ENCODE measurements at regions not wholly inside any gene's neighbourhood (a gene's known extent, or its start where the extent isn't known, plus 50 kb on each side); places are given as distances from the start of the nearest gene placed in this dataset.
A peak's percentile ranks its signal among the peaks of the same experiment; 100 is the strongest.
"Not testable (repeated sequence)": the region's sequence is repeated elsewhere in the genome, so short reads cannot be mapped to it uniquely, and the experiment has no call there.

- no peaks in the 10 kb centered on the region for H3K36me3 Mint-ChIP-seq (ENCODE audit: low read depth)
- no peak overlapping the region for H3K4me3 Mint-ChIP-seq
- intact Hi-C loops (cut with micrococcal nuclease), result loop anchor here (2.0 kb wide), 1 partner anchor 479 kb away; no protein-coding TSS in a partner anchor
- CTCF ChIA-PET, result no interaction called here
- no peaks in the 10 kb centered on the region for H3K27me3 Mint-ChIP-seq (ENCODE audit: low read depth)
- H3K4me1 Mint-ChIP-seq (ENCODE audit: low read depth), result peaks cover 3% of the 10 kb centered on the region
- DNase-seq, result no peak
- no peak overlapping the region for H3K27ac Mint-ChIP-seq
- H3K9me3 Mint-ChIP-seq, result peaks cover 5% of the 10 kb centered on the region
These were observed 244.6 kb upstream of the MDGA2 start for GRCh38 chr14:47919997-47920396.

GRCh38 chr14:47919334-47919846 is 244.0 kb upstream of the MDGA2 start:
- intact Hi-C loops (cut with micrococcal nuclease), result loop anchor here (2.0 kb wide), 1 partner anchor 479 kb away; no protein-coding TSS in a partner anchor
- H3K27me3 Mint-ChIP-seq (ENCODE audit: low read depth), result no peaks in the 10 kb centered on the region
- H3K4me3 Mint-ChIP-seq, result no peak overlapping the region
- H3K9me3 Mint-ChIP-seq, result peaks cover 5% of the 10 kb centered on the region
- CTCF ChIA-PET, result no interaction called here
- H3K27ac Mint-ChIP-seq, result no peak overlapping the region
- no peak for DNase-seq
- peaks cover 3% of the 10 kb centered on the region for H3K4me1 Mint-ChIP-seq (ENCODE audit: low read depth)
- H3K36me3 Mint-ChIP-seq (ENCODE audit: low read depth), result no peaks in the 10 kb centered on the region

- DNase-seq, result peak; percentile 25
- H3K27ac Mint-ChIP-seq, result no peak overlapping the region
- no peaks in the 10 kb centered on the region for H3K27me3 Mint-ChIP-seq (ENCODE audit: low read depth)
- CTCF ChIA-PET, result interaction anchor here (0.7 kb wide), 1 partner anchor 75 kb away, joined by 4 read pairs; no protein-coding TSS in a partner anchor
- no peaks in the 10 kb centered on the region for H3K9me3 Mint-ChIP-seq
- H3K36me3 Mint-ChIP-seq (ENCODE audit: low read depth), result no peaks in the 10 kb centered on the region
- H3K4me1 Mint-ChIP-seq (ENCODE audit: low read depth), result peaks cover 3% of the 10 kb centered on the region
- intact Hi-C loops (cut with micrococcal nuclease), result no loop called here
- H3K4me3 Mint-ChIP-seq, result no peak overlapping the region
These were observed 242.0 kb upstream of the MDGA2 start for GRCh38 chr14:47917344-47917954.

GRCh38 chr14:47901141-47901540 is 225.7 kb upstream of the MDGA2 start:
- H3K36me3 Mint-ChIP-seq (ENCODE audit: low read depth); intact Hi-C loops (cut with micrococcal nuclease); DNase-seq; H3K9me3 Mint-ChIP-seq; H3K27me3 Mint-ChIP-seq (ENCODE audit: low read depth); H3K4me3 Mint-ChIP-seq; H3K4me1 Mint-ChIP-seq (ENCODE audit: low read depth); H3K27ac Mint-ChIP-seq: not testable (repeated sequence)
- CTCF ChIA-PET, result interaction anchor here (0.5 kb wide), 1 partner anchor 1011 kb away, joined by 3 read pairs; no protein-coding TSS in a partner anchor

GRCh38 chr14:47899685-47900084 is 224.3 kb upstream of the MDGA2 start:
- no peak overlapping the region for H3K4me3 Mint-ChIP-seq

GRCh38 chr14:47874350-47874749 is 198.9 kb upstream of the MDGA2 start:
- Mint-ChIP-seq H3K27ac (no peak overlapping the region), H3K4me3 (no peak overlapping the region), H3K9me3 (peaks cover 3% of the 10 kb centered on the region), H3K36me3 (ENCODE audit: low read depth) (no peaks in the 10 kb centered on the region), H3K4me1 (ENCODE audit: low read depth) (no peaks in the 10 kb centered on the region), H3K27me3 (ENCODE audit: low read depth) (no peaks in the 10 kb centered on the region)
- intact Hi-C loops (cut with micrococcal nuclease), result no loop called here
- CTCF ChIA-PET, result no interaction called here
- DNase-seq, result no peak

More at GRCh38 chr14:47899685-47900084, 224.3 kb upstream of the MDGA2 start:
- Mint-ChIP-seq H3K27me3 (ENCODE audit: low read depth) (no peaks in the 10 kb centered on the region), H3K27ac (no peak overlapping the region), H3K4me1 (ENCODE audit: low read depth) (no peaks in the 10 kb centered on the region), H3K36me3 (ENCODE audit: low read depth) (no peaks in the 10 kb centered on the region), H3K9me3 (peaks cover 4% of the 10 kb centered on the region)
- intact Hi-C loops (cut with micrococcal nuclease), result no loop called here
- no peak for DNase-seq
- CTCF ChIA-PET, result no interaction called here

GRCh38 chr14:47872588-47872987 is 197.2 kb upstream of the MDGA2 start:
- no peak for DNase-seq
- Mint-ChIP-seq H3K4me1 (ENCODE audit: low read depth) (no peaks in the 10 kb centered on the region), H3K27me3 (ENCODE audit: low read depth) (no peaks in the 10 kb centered on the region), H3K4me3 (no peak overlapping the region), H3K27ac (no peak overlapping the region), H3K9me3 (no peaks in the 10 kb centered on the region), H3K36me3 (ENCODE audit: low read depth) (no peaks in the 10 kb centered on the region)
- CTCF ChIA-PET, result no interaction called here
- intact Hi-C loops (cut with micrococcal nuclease), result no loop called here

- CTCF ChIA-PET, result no interaction called here
- Mint-ChIP-seq H3K9me3 (peaks cover 3% of the 10 kb centered on the region), H3K4me1 (ENCODE audit: low read depth) (no peaks in the 10 kb centered on the region), H3K27me3 (ENCODE audit: low read depth) (no peaks in the 10 kb centered on the region), H3K27ac (no peak overlapping the region), H3K36me3 (ENCODE audit: low read depth) (no peaks in the 10 kb centered on the region), H3K4me3 (no peak overlapping the region)
- intact Hi-C loops (cut with micrococcal nuclease), result no loop called here
- DNase-seq, result no peak
These were observed 188.0 kb upstream of the MDGA2 start for GRCh38 chr14:47863441-47863840.

GRCh38 chr14:47857646-47858045 is 182.2 kb upstream of the MDGA2 start:
- Mint-ChIP-seq H3K4me1 (ENCODE audit: low read depth) (no peaks in the 10 kb centered on the region), H3K4me3 (no peak overlapping the region), H3K27me3 (ENCODE audit: low read depth) (no peaks in the 10 kb centered on the region), H3K36me3 (ENCODE audit: low read depth) (no peaks in the 10 kb centered on the region), H3K9me3 (peaks cover 10% of the 10 kb centered on the region), H3K27ac (no peak overlapping the region)
- no peak for DNase-seq
- intact Hi-C loops (cut with micrococcal nuclease), result no loop called here
- CTCF ChIA-PET, result no interaction called here

GRCh38 chr14:47852278-47852677 is 176.9 kb upstream of the MDGA2 start:
- DNase-seq, result no peak
- H3K9me3 Mint-ChIP-seq, result peaks cover 2% of the 10 kb centered on the region
- no peaks in the 10 kb centered on the region for H3K36me3 Mint-ChIP-seq (ENCODE audit: low read depth)
- intact Hi-C loops (cut with micrococcal nuclease), result no loop called here
- no peaks in the 10 kb centered on the region for H3K27me3 Mint-ChIP-seq (ENCODE audit: low read depth)
- no peaks in the 10 kb centered on the region for H3K4me1 Mint-ChIP-seq (ENCODE audit: low read depth)
- CTCF ChIA-PET, result interaction anchor here (0.6 kb wide), 1 partner anchor 1412 kb away, joined by 3 read pairs; no protein-coding TSS in a partner anchor
- no peak overlapping the region for H3K4me3 Mint-ChIP-seq
- H3K27ac Mint-ChIP-seq, result no peak overlapping the region

GRCh38 chr14:47846008-47846407 is 170.6 kb upstream of the MDGA2 start:
- H3K27ac Mint-ChIP-seq, result no peak overlapping the region

GRCh38 chr14:47843236-47843635 is 167.8 kb upstream of the MDGA2 start:
- H3K4me1 Mint-ChIP-seq (ENCODE audit: low read depth), result no peaks in the 10 kb centered on the region
- no peak overlapping the region for H3K27ac Mint-ChIP-seq
- CTCF ChIA-PET, result no interaction called here
- intact Hi-C loops (cut with micrococcal nuclease), result no loop called here
- no peaks in the 10 kb centered on the region for H3K27me3 Mint-ChIP-seq (ENCODE audit: low read depth)
- no peak for DNase-seq
- peaks cover 9% of the 10 kb centered on the region for H3K9me3 Mint-ChIP-seq
- no peak overlapping the region for H3K4me3 Mint-ChIP-seq
- no peaks in the 10 kb centered on the region for H3K36me3 Mint-ChIP-seq (ENCODE audit: low read depth)

More at GRCh38 chr14:47846008-47846407, 170.6 kb upstream of the MDGA2 start:
- Mint-ChIP-seq H3K4me3 (no peak overlapping the region), H3K4me1 (ENCODE audit: low read depth) (no peaks in the 10 kb centered on the region), H3K27me3 (ENCODE audit: low read depth) (no peaks in the 10 kb centered on the region), H3K9me3 (peaks cover 9% of the 10 kb centered on the region), H3K36me3 (ENCODE audit: low read depth) (no peaks in the 10 kb centered on the region)
- no peak for DNase-seq
- intact Hi-C loops (cut with micrococcal nuclease), result no loop called here
- CTCF ChIA-PET, result no interaction called here

GRCh38 chr14:47833011-47833410 is 157.6 kb upstream of the MDGA2 start:
- DNase-seq, result no peak
- no peaks in the 10 kb centered on the region for H3K27me3 Mint-ChIP-seq (ENCODE audit: low read depth)
- no peaks in the 10 kb centered on the region for H3K4me1 Mint-ChIP-seq (ENCODE audit: low read depth)
- intact Hi-C loops (cut with micrococcal nuclease), result no loop called here
- no peak overlapping the region for H3K27ac Mint-ChIP-seq
- H3K36me3 Mint-ChIP-seq (ENCODE audit: low read depth), result no peaks in the 10 kb centered on the region
- H3K4me3 Mint-ChIP-seq, result no peak overlapping the region
- peaks cover 6% of the 10 kb centered on the region for H3K9me3 Mint-ChIP-seq
- CTCF ChIA-PET, result no interaction called here
